ENCODE measurements at regions not wholly inside any gene's neighbourhood (a gene's known extent, or its start where the extent isn't known, plus 50 kb on each side); places are given as distances from the start of the nearest gene placed in this dataset.
"Not testable (repeated sequence)": the region's sequence is repeated elsewhere in the genome, so short reads cannot be mapped to it uniquely, and the experiment has no call there.

GRCh38 chr15:77909182-77909940 lies 168.2 kb downstream of the TBC1D2B start:
- no peak for DNase-seq

DNA sequence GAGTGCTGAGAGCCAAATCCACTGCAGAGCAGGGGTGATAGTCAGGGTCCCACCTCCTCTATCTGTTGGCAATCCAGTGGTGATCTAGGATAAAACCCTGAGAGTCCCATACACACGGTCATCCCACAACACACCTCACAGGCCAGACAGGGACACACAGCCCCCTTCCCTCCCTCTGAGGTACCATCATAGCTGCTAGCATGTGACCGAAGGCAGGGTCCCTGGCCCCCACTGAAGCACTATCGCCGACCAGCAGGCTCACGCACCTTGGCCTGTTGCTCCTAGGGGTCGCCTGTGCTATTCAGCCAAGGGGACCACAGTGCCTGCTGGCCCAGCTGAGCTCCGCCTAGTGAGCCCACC lies 168.8 kb downstream of the TBC1D2B start:
- DNase-seq, result not testable (repeated sequence)

DNA sequence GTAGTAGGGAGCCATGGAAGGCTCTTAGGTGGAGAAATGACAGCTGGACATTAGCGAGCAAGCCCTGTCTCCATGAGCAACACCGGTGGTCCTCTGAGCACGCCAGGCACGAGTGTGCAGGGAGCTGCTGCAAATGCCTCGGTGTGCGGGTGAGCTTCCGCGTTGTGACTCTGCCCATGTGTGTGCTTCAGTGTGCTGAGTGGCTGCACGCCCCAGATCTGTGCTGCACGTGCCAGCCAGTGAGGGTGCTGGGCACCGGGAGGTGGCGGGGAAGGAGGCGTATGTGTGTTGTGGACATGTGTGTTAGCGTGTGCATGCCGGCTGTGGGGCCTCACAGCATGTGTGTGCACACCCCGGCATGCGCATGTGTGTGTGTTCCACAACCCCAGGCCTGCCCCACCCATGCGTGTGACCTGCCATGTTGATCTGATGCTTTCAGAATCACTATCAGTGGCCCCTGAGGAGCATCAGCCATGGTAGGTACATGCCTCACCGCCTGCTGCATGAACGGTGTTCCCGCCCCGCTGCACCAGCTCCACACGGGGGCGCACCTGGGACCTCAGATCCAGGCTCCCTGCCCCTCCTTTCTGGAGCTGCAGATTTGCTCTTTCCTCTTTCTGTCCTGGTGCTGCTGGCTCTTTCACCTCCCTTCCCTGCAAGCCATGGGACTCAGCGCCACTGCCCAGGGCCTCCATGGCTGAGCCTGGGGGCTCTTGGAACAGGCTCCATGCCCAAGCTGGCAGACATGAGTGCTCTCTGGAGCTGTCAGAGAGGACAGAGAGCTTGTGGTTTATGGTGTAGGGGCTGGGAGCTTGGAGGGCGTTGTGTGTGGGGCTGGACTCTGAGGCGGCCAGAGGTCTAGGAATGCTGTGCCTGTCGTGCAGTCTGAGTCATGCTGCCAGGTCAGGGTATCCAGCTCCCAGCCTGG lies 169.4 kb downstream of the TBC1D2B start:
- peak; percentile 32 to 40 for DNase-seq

- not testable (repeated sequence) for DNase-seq
These were observed 171.2 kb downstream of the TBC1D2B start for GRCh38 chr15:77906062-77906990.

DNA sequence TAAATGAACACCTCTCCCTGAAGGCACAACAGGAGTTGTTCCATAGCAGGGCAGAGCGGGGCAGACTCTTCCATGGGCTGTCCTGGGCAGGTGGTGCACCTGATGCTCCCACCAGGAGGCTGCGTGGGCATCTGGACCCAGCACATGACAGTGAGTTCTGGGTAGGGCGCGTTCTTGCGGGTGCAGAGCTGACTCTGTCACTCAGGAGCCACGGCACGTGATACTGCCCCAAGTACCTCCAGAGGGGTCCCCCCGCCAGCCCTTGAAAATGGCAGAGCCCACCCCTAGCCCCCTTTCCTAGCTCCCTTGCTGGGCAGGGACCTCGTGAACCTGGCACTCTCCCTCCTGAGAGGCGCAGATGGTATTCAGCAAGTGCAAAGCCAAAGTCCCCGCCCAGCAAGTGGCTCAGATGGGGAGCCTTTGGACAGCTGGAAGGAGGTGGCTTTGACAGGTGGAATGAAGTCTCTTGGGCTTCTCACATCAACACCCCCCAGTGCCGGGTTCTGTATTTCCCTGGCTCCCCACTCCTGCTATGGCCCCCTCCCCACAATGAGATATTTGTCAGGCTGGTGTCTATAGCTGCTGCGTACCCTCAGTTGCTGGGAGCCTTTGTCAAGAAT lies 172.1 kb downstream of the TBC1D2B start:
- DNase-seq, result no peak

- DNase-seq, result no peak
These were observed 172.6 kb downstream of the TBC1D2B start for GRCh38 chr15:77904901-77905300.

- DNase-seq, result no peak
These were observed 173.1 kb downstream of the TBC1D2B start for GRCh38 chr15:77904436-77904821.

- DNase-seq, result not testable (repeated sequence)
These were observed 173.6 kb downstream of the TBC1D2B start for GRCh38 chr15:77903761-77904435.

GRCh38 chr15:77902921-77903760 lies 174.4 kb downstream of the TBC1D2B start:
- DNase-seq, result not testable (repeated sequence)

GRCh38 chr15:77901921-77902750 lies 175.4 kb downstream of the TBC1D2B start:
- no peak for DNase-seq

DNA sequence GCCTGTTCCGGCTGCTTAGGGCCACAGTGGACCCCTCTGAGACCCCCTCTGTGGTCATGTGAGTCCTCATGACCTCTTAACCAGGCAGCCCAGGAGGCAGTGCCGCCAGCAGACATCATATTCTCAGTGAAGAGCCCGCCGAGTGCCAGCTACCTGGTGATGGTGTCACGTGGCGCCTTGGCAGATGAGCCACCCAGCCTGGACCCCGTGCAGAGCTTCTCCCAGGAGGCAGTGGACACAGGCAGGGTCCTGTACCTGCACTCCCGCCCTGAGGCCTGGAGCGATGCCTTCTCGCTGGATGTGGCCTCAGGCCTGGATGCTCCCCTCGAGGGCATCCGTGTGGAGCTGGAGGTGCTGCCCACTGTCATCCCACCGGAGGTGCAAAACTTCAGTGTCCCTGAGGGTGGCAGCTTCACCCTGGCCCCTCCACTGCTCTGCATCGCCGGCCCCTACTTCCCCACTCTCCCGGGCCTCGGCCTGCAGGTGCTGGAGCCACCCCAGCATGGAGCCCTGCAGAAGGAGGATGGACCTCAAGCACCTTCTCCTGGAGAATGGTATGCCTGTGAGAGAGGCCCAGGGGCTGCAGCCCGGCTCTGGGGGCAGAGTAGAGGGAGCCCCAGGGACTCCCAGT lies 176.1 kb downstream of the TBC1D2B start:
- no peak for DNase-seq

DNA sequence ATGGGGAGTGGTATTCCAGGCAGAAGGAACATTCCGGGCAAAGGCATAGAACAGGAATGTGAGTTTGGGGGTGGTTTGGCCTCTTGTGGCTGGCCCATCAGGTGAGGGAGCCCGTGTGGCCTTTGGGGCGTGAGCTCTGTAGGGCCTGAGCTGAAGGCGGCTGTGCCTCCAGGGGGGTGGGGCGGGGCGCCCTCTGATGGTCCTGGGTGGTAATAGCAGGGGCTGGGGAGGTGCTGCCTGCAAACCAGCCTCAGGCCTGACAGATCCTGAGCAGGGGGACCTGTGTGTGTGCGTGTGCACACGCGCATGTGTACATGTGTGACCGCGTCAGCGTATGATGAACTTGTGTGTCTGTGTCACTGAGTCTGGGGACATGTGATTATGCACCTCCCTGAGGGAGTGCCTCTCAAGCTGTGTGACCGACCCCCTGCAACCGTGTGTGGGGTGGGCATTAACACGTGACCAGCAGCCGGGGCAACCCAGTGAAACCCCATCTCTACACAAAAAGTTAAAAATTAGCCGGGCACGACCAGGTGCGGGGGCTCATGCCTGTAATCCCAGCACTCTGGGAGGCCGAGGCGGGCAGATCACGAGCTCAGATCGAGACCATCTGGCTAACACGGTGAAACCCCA lies 177.1 kb downstream of the TBC1D2B start:
- DNase-seq, result not testable (repeated sequence)

- not testable (repeated sequence) for DNase-seq
These were observed 177.7 kb downstream of the TBC1D2B start for GRCh38 chr15:77899776-77900175.

DNA sequence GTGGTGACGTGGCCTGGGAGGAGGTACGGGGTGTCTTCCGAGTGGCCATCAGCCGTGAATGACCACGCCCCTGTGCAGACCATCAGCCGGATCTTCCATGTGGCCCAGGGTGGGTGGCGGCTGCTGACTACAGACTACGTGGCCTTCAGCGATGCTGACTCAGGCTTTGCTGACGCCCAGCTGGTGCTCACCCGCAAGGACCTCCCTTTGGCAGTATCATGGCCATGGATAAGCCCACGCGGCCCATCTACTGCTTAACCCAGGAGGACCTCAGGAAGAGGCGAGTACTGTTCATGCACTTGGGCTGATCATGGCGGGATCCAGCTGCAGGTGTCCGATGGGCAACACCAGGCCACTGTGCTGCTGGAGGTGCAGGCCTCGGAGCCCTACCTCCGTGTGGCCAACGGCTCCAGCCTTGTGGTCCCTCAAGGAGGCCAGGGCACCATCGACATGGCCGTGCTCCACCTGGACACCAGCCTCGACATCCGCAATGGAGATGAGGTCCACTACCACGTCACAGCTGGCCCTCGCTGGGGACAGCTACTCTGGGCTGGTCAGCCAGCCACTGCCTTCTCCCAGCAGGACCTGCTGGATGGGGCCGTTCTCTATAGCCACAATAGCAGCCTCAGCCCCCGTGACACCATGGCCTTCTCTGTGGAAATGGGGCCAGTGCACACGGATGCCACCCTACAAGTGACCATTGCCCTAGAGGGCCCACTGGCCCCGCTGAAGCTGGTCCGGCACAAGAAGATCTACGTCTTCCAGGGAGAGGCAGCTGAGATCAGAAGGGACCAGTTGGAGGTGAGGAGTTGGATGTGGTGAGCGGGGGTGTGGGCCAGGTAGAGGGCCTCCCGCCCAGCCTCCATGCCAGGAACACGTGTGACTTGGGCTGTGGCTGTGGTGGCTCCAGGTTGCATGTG lies 178.4 kb downstream of the TBC1D2B start:
- no peak for DNase-seq

DNA sequence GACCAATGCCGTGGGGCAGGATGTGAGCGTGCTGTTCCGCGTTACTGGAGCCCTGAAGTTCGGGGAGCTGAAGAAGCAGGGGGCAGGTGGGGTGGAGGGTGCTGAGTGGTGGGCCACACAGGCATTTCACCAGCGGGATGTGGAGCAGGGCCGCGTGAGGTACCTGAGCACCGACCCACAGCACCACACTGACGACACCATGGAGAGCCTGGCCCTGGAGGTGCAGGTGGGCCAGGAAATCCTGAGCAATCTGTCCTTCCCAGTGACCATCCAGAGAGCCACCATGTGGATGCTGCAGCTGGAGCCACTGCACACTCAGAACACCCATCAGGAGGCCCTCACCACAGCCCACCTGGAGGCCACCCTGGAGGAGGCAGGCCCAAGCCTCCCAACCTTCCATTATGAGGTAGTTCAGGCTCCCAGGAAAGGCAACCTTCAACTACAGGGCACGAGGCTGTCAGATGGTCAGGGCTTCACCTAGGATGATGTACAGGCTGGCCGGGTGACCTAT lies 179.6 kb downstream of the TBC1D2B start:
- no peak for DNase-seq

DNA sequence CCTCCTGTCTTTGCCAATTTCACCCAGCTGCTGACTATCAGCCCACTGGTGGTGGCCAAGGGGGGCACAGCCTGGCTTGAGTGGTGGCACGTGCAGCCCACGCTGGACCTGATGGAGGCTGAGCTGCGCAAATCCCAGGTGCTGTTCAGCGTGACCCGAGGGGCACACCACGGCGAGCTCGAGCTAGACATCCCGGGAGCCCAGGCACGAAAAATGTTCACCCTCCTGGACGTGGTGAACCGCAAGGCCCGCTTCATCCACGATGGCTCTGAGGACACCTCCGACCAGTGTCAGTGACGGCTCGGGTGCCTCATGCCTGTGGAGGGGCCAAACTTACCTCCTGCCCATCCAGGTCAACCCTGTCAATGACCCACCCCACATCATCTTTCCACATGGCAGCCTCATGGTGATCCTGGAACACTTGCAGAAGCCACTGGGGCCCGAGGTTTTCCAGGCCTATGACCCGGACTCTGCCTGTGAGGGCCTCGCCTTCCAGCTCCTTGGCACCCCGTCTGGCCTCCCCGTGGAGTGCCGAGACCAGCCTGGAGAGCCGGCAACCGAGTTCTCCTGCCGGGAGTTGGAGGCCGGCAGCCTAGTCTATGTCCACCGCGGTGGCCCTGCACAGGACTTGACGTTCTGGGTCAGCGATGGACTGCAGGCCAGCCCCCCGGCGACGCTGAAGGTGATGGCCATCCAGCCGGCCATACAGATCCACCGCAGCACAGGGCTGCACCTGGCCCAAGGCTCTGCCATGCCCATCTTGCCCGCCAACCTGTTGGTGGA lies 180.2 kb downstream of the TBC1D2B start:
- DNase-seq, result not testable (repeated sequence)

Measured in SW 1271 (cell line).